ENCODE measurements at regions not wholly inside any gene's neighbourhood (a gene's known extent, or its start where the extent isn't known, plus 50 kb on each side); places are given as distances from the start of the nearest gene placed in this dataset.

GRCh38 chr12:126083926-126084325 lies 1018.7 kb downstream of the AACS start:
- no peaks in the 10 kb centered on the region for H3K4me1 ChIP-seq (ENCODE audit: insufficient read depth, poor library complexity, severe bottlenecking)
- H3K4me3 ChIP-seq (ENCODE audit: severe bottlenecking): no peak overlapping the region
- H3K9me3 ChIP-seq (ENCODE audit: severe bottlenecking): no peaks in the 10 kb centered on the region
- no peak for ATAC-seq (ENCODE audit: low read depth)
- no peak overlapping the region for H3K27ac ChIP-seq (ENCODE audit: poor library complexity, severe bottlenecking)
- DNase-seq (ENCODE audit: low spot score): no peak
- H3K36me3 ChIP-seq (ENCODE audit: low read depth): no peaks in the 10 kb centered on the region
- no peaks in the 10 kb centered on the region for H3K27me3 ChIP-seq (ENCODE audit: insufficient read depth, poor library complexity, severe bottlenecking)
- TF ChIP-seq CTCF (IDR thresholded peaks at IDR 0.05; ENCODE audit: poor library complexity, severe bottlenecking): no peak

GRCh38 chr12:126084480-126084879 lies 1019.2 kb downstream of the AACS start:
- no peak overlapping the region for H3K27ac ChIP-seq (ENCODE audit: poor library complexity, severe bottlenecking)
- H3K9me3 ChIP-seq (ENCODE audit: severe bottlenecking): no peaks in the 10 kb centered on the region
- no peak overlapping the region for H3K4me3 ChIP-seq (ENCODE audit: severe bottlenecking)
- no peaks in the 10 kb centered on the region for H3K4me1 ChIP-seq (ENCODE audit: insufficient read depth, poor library complexity, severe bottlenecking)
- no peaks in the 10 kb centered on the region for H3K27me3 ChIP-seq (ENCODE audit: insufficient read depth, poor library complexity, severe bottlenecking)
- ATAC-seq (ENCODE audit: low read depth): peak; percentile 35; the same call in 1 of the 3 replicates
- TF ChIP-seq CTCF (IDR thresholded peaks at IDR 0.05; ENCODE audit: poor library complexity, severe bottlenecking): no peak
- no peaks in the 10 kb centered on the region for H3K36me3 ChIP-seq (ENCODE audit: low read depth)
- DNase-seq (ENCODE audit: low spot score): no peak

- Histone ChIP-seq H3K36me3 (ENCODE audit: low read depth) (no peaks in the 10 kb centered on the region), H3K4me3 (ENCODE audit: severe bottlenecking) (no peak overlapping the region), H3K27me3 (ENCODE audit: insufficient read depth, poor library complexity, severe bottlenecking) (no peaks in the 10 kb centered on the region), H3K9me3 (ENCODE audit: severe bottlenecking) (no peaks in the 10 kb centered on the region), H3K27ac (ENCODE audit: poor library complexity, severe bottlenecking) (no peak overlapping the region), H3K4me1 (ENCODE audit: insufficient read depth, poor library complexity, severe bottlenecking) (no peaks in the 10 kb centered on the region)
- ATAC-seq (ENCODE audit: low read depth) (no peak), DNase-seq (ENCODE audit: low spot score) (no peak)
- no peak for TF ChIP-seq CTCF (IDR thresholded peaks at IDR 0.05; ENCODE audit: poor library complexity, severe bottlenecking)
Observed at GRCh38 chr12:126086242-126086641, 1021.0 kb downstream of the AACS start.

- DNase-seq (ENCODE audit: low spot score): no peak
- no peaks in the 10 kb centered on the region for H3K4me1 ChIP-seq (ENCODE audit: insufficient read depth, poor library complexity, severe bottlenecking)
- no peak overlapping the region for H3K27ac ChIP-seq (ENCODE audit: poor library complexity, severe bottlenecking)
- H3K9me3 ChIP-seq (ENCODE audit: severe bottlenecking): no peaks in the 10 kb centered on the region
- ATAC-seq (ENCODE audit: low read depth): no peak
- no peak overlapping the region for H3K4me3 ChIP-seq (ENCODE audit: severe bottlenecking)
- no peaks in the 10 kb centered on the region for H3K36me3 ChIP-seq (ENCODE audit: low read depth)
- TF ChIP-seq CTCF (IDR thresholded peaks at IDR 0.05; ENCODE audit: poor library complexity, severe bottlenecking): no peak
- no peaks in the 10 kb centered on the region for H3K27me3 ChIP-seq (ENCODE audit: insufficient read depth, poor library complexity, severe bottlenecking)
Observed at GRCh38 chr12:126087692-126088091, 1022.5 kb downstream of the AACS start.

GRCh38 chr12:126093908-126094307 lies 1028.7 kb downstream of the AACS start:
- TF ChIP-seq CTCF (IDR thresholded peaks at IDR 0.05; ENCODE audit: poor library complexity, severe bottlenecking): no peak
- Histone ChIP-seq H3K9me3 (ENCODE audit: severe bottlenecking) (no peaks in the 10 kb centered on the region), H3K27me3 (ENCODE audit: insufficient read depth, poor library complexity, severe bottlenecking) (no peaks in the 10 kb centered on the region), H3K4me3 (ENCODE audit: severe bottlenecking) (no peak overlapping the region), H3K27ac (ENCODE audit: poor library complexity, severe bottlenecking) (no peak overlapping the region), H3K4me1 (ENCODE audit: insufficient read depth, poor library complexity, severe bottlenecking) (no peaks in the 10 kb centered on the region), H3K36me3 (ENCODE audit: low read depth) (no peaks in the 10 kb centered on the region)
- ATAC-seq (ENCODE audit: low read depth) (peak; percentile 55; the same call in 2 of the 3 replicates), DNase-seq (ENCODE audit: low spot score) (no peak)
